Spinal cord (tissue), 9 donors: ENCODE measurements at regions not wholly inside any gene's neighbourhood (a gene's known extent, or its start where the extent isn't known, plus 50 kb on each side); places are given as distances from the start of the nearest gene placed in this dataset.
"Not testable (repeated sequence)": the region's sequence is repeated elsewhere in the genome, so short reads cannot be mapped to it uniquely, and the experiment has no call there.

Experiments used
- DNase-seq, 6 donors: peaks; one replicate each; pipeline versions ENCODE4 v3.0.0 to v3.0.0-alpha.2; 2013 to 2015; ENCODE audit warnings: low spot score in 6 of 6, low read depth in 4 of 6
- H3K27ac ChIP-seq: one replicate; pipeline ENCODE4 v1.5.1; 2013; ENCODE audit warnings: low read depth, low read length, control low read depth
- H3K27me3 ChIP-seq: one replicate; pipeline ENCODE4 v1.6.1; 2013; ENCODE audit warnings: low read length; ENCODE audit not compliant: control insufficient read depth, insufficient read depth
- H3K36me3 ChIP-seq: one replicate; pipeline ENCODE4 v1.6.1; 2013; ENCODE audit warnings: low read length; ENCODE audit not compliant: control insufficient read depth, insufficient read depth
- H3K4me1 ChIP-seq: one replicate; pipeline ENCODE4 v1.6.1; 2013; ENCODE audit warnings: low read length; ENCODE audit not compliant: control insufficient read depth, insufficient read depth
- H3K4me3 ChIP-seq: one replicate; pipeline ENCODE4 v1.5.1; 2013; ENCODE audit warnings: low read depth, low read length, control low read depth
- H3K9me3 ChIP-seq: one replicate; pipeline ENCODE4 v1.6.1; 2013; ENCODE audit warnings: low read length; ENCODE audit not compliant: control insufficient read depth, insufficient read depth
- WGBS: methylation state at CpG from one replicate; pipeline ENCODE4 v1.1.5; 2013; ENCODE audit warnings: missing lambda C conversion rate; ENCODE audit not compliant: insufficient coverage; 5-methylcytosine and 5-hydroxymethylcytosine counted together
- donor health status: healthy.

DNA sequence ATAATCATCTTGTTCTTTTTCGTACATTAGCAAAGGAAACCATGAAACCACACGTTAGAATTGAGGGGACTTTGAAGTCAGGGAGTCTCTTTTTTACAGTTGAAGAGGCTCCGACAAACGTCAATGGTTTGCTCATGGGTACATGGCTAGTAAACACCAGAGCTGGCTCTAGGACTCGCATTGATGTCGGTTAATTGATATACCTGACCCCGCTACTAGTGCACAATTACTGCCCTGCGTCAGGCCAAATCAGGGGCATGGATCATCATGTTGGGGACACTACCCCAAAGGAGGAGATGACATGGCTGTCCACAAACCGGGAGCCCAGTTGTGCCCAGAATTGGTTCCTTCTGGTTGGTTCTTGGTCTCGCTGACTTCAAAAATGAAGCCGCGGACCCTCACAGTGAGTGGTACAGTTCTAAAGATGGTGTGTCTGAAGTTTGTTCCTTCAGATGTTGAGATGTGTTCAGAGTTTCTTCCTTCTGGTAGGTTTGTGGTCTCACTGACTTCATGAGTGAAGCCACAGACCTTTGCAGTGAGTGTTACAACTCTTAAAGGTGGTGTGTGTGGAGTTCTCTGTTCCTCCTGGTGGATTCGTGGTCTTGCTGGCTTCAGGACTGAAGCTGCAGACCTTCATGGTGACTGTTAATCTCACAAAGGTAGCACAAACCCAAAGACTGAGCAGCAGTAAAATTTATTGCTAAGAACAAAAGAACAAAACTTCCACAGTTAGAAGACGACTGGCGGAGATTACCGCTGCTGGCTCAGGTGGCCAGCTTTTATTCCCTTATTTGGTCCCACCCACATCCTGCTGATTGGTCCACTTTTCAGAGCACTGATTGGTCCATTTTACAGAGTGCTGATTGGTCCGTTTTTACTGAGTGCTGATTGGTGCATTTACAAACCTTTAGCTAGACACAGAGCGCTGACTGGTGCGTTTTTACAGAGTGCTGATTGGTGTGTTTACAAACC lies 126.9 kb upstream of the ERRFI1 start:
- H3K4me1 ChIP-seq = peaks cover 11% of the 10 kb centered on the region
- no peak for DNase-seq

DNA sequence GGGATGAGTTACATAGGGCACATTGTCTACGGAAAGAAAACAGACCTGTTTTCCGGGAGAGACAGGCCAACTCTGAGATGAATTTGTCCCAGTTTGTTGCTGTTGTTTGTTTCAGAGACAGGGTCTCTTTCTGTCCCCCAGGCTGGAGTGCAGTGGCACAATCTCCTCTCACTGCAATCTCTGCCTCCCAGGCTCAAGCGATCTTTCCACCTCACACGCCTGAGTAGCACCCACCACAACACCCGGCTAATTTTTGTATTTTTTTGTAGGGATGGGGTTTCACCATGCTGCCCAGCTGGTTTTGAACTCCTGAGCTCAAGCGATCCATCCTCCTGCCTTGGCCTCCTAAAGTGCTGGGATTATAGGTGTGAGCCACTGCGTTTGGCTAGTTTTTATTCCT lies 125.5 kb upstream of the ERRFI1 start:
- peaks cover 11% of the 10 kb centered on the region for H3K4me1 ChIP-seq
- 79% methylated on average over 3 of the region's 7 CpGs for WGBS
- H3K27me3 ChIP-seq = no peaks in the 10 kb centered on the region
- peaks cover 2% of the 10 kb centered on the region for H3K9me3 ChIP-seq
- no peak overlapping the region for H3K27ac ChIP-seq
- no peak for DNase-seq
- H3K36me3 ChIP-seq = no peaks in the 10 kb centered on the region
- H3K4me3 ChIP-seq = no peak overlapping the region

More for the DNA sequence above, 126.9 kb upstream of the ERRFI1 start:
- H3K36me3 ChIP-seq = no peaks in the 10 kb centered on the region
- H3K27ac ChIP-seq = no peak overlapping the region
- 89% methylated on average over 18 of the region's 19 CpGs for WGBS
- peaks cover 2% of the 10 kb centered on the region for H3K9me3 ChIP-seq
- no peak overlapping the region for H3K4me3 ChIP-seq
- no peaks in the 10 kb centered on the region for H3K27me3 ChIP-seq

- not testable (repeated sequence) for H3K4me3 ChIP-seq, H3K9me3 ChIP-seq, H3K27me3 ChIP-seq, H3K27ac ChIP-seq, H3K4me1 ChIP-seq, DNase-seq, H3K36me3 ChIP-seq
- WGBS = 93% methylated on average over 6 of the region's 7 CpGs
These were observed 123.6 kb upstream of the ERRFI1 start for GRCh38 chr1:8149756-8150155.

DNA sequence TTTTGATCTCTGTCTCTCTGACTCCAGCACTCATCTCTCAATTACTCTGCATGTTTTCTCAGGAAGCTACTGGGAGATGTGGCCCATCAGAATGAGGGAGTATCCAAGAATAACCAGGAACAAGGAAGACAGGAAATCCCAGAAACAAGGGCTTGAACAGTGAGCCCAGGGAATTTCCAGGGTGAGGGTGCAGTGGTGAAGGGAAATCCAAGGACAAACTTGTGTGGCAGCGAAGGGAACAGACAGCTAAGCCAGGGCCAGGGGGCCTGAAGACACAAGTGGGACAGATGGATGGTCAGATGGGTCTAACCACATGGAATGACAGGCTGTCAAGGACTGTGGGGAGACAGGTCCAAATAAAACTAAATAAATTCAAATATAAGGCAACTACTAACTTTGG lies 121.8 kb upstream of the ERRFI1 start:
- H3K36me3 ChIP-seq = no peaks in the 10 kb centered on the region
- no peak overlapping the region for H3K27ac ChIP-seq
- DNase-seq = no peak
- H3K4me3 ChIP-seq = no peak overlapping the region
- H3K4me1 ChIP-seq = no peaks in the 10 kb centered on the region
- peaks cover 2% of the 10 kb centered on the region for H3K9me3 ChIP-seq
- no peaks in the 10 kb centered on the region for H3K27me3 ChIP-seq
- 92% methylated on average over 1 of the region's 1 CpG for WGBS

DNA sequence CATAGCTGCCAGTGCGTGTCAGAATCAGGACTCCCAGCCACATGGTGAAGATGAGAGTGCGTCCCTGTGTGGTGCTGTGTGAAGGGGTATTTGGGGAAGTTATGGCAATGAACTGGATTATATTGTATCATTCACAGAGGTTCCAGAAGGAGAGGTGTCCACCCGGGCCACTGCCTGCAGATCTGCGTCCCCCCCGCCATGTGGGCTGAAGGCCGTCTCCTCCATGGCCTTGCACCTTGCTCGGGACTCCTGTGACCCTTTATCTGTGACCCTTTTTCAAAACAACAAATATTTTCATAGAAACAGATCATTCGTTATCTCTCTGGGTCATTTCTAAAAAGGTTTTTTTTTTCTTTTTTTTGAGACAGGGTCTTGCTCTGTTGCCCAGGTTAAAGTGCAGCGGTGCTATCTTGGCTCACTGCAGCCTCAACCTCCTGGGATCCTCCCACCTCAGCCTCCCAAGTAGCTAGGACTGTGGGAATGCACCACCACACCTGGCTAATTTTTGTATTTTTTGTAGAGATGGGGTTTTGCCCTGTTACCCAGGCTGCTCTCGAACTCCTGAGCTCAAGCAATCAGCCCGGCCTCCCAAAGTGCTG lies 120.2 kb upstream of the ERRFI1 start:
- Histone ChIP-seq H3K27ac (no peak overlapping the region), H3K36me3 (no peaks in the 10 kb centered on the region), H3K27me3 (no peaks in the 10 kb centered on the region), H3K4me1 (no peaks in the 10 kb centered on the region), H3K4me3 (no peak overlapping the region), H3K9me3 (no peaks in the 10 kb centered on the region)
- 87% methylated on average over 5 of the region's 11 CpGs for WGBS
- no peak for DNase-seq

DNA sequence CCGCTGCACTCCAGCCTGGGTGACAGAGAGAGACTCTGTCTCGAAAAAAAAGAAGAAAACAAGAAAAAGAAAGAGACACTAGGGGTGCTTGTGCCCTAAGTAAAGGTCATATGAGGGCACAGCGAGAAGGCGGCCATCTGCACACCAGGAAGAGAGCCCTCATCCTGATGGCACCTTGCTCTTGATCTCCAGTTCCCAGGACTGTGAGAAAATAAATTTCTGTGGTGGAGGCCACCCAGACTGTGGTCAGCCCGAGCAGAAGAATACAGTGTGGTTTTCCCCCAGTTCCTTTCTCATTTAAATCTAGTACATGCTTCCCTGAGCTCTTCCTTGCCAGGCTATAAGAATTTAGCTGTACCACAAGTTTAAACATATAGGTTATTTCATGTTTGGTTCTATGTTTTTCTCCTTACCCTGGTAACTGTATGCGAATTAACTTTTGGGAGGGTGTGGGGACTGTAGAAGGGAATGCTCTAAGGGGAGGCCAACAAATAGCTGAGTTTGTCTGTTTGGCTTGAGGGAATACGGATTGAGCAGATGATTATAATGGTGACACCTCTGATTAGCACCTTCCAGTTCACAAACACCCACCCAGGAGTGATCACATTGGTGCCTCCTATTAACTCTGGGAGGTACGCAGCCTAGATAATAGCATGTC lies 119.6 kb upstream of the ERRFI1 start:
- Histone ChIP-seq H3K27me3 (no peaks in the 10 kb centered on the region), H3K36me3 (no peaks in the 10 kb centered on the region), H3K4me1 (no peaks in the 10 kb centered on the region), H3K4me3 (no peak overlapping the region), H3K27ac (no peak overlapping the region), H3K9me3 (no peaks in the 10 kb centered on the region)
- WGBS = 95% methylated on average over 5 of the region's 8 CpGs
- DNase-seq = no peak

- H3K27me3 ChIP-seq = no peaks in the 10 kb centered on the region
- no peak overlapping the region for H3K4me3 ChIP-seq
- H3K36me3 ChIP-seq = no peaks in the 10 kb centered on the region
- WGBS = 86% methylated on average over 9 of the region's 13 CpGs
- no peaks in the 10 kb centered on the region for H3K4me1 ChIP-seq
- H3K27ac ChIP-seq = no peak overlapping the region
- DNase-seq = no peak
- H3K9me3 ChIP-seq = no peaks in the 10 kb centered on the region
These were observed 118.2 kb upstream of the ERRFI1 start for GRCh38 chr1:8144323-8144722.

- H3K27ac ChIP-seq = no peak overlapping the region
- H3K4me1 ChIP-seq = no peaks in the 10 kb centered on the region
- no peaks in the 10 kb centered on the region for H3K27me3 ChIP-seq
- no peaks in the 10 kb centered on the region for H3K36me3 ChIP-seq
- no peaks in the 10 kb centered on the region for H3K9me3 ChIP-seq
- WGBS = 87% methylated on average over 3 of the region's 7 CpGs
- H3K4me3 ChIP-seq = no peak overlapping the region
- DNase-seq = no peak
These were observed 117.0 kb upstream of the ERRFI1 start for GRCh38 chr1:8142955-8143629.

DNA sequence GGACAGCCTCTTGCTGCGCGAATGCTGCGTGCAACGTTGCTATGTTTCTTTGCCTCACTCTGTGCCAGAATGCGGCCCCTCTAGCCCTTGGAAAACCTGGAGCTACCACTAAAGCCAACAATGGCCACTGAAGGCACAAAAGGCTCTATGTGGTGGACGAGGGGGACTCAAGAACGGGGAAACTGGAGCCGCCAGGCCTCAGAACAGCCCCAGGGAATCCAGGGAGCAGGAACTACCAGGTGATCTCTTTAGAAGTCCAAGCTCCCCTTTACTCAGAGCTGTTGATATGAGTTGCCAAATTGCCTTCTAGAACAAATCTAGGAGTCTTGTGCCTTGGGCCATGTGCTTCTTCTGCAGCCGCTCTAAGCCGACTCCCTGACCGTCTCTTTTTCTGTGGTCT lies 113.8 kb upstream of the ERRFI1 start:
- no peak for DNase-seq
- Histone ChIP-seq H3K9me3 (no peaks in the 10 kb centered on the region), H3K4me3 (no peak overlapping the region), H3K27ac (no peak overlapping the region), H3K4me1 (peaks cover 3% of the 10 kb centered on the region), H3K27me3 (no peaks in the 10 kb centered on the region), H3K36me3 (no peaks in the 10 kb centered on the region)
- WGBS = 89% methylated on average over 8 of the region's 11 CpGs
